ENCODE measurements at regions not wholly inside any gene's neighbourhood (a gene's known extent, or its start where the extent isn't known, plus 50 kb on each side); places are given as distances from the start of the nearest gene placed in this dataset.

GRCh38 chr1:29944253-29944905, 708.1 kb downstream of the PTPRU start:
- H3K4me1 ChIP-seq (ENCODE audit: control insufficient read depth in 1 of 2, insufficient read depth in 1 of 2, low read depth in 1 of 2, low read length in 1 of 2): no peaks in the 10 kb centered on the region
- peaks cover 11% of the 10 kb centered on the region for H3K27me3 ChIP-seq
- TF ChIP-seq, protein P1, sequence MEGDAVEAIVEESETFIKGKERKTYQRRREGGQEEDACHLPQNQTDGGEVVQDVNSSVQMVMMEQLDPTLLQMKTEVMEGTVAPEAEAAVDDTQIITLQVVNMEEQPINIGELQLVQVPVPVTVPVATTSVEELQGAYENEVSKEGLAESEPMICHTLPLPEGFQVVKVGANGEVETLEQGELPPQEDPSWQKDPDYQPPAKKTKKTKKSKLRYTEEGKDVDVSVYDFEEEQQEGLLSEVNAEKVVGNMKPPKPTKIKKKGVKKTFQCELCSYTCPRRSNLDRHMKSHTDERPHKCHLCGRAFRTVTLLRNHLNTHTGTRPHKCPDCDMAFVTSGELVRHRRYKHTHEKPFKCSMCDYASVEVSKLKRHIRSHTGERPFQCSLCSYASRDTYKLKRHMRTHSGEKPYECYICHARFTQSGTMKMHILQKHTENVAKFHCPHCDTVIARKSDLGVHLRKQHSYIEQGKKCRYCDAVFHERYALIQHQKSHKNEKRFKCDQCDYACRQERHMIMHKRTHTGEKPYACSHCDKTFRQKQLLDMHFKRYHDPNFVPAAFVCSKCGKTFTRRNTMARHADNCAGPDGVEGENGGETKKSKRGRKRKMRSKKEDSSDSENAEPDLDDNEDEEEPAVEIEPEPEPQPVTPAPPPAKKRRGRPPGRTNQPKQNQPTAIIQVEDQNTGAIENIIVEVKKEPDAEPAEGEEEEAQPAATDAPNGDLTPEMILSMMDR (IDR thresholded peaks at IDR 0.05): no peak
- no peak overlapping the region for H3K4me3 ChIP-seq (ENCODE audit: low read depth in 1 of 2, low read length in 1 of 2)
- no peak overlapping the region for H3K27ac ChIP-seq
- H3K36me3 ChIP-seq: no peaks in the 10 kb centered on the region
- no peaks in the 10 kb centered on the region for H3K9me3 ChIP-seq

GRCh38 chr1:29943034-29943433, 706.7 kb downstream of the PTPRU start:
- H3K4me1 ChIP-seq (ENCODE audit: control insufficient read depth in 1 of 2, insufficient read depth in 1 of 2, low read depth in 1 of 2, low read length in 1 of 2): no peaks in the 10 kb centered on the region
- H3K9me3 ChIP-seq: no peaks in the 10 kb centered on the region
- H3K36me3 ChIP-seq: no peaks in the 10 kb centered on the region
- no peak overlapping the region for H3K4me3 ChIP-seq (ENCODE audit: low read depth in 1 of 2, low read length in 1 of 2)
- H3K27me3 ChIP-seq: peaks cover 11% of the 10 kb centered on the region
- H3K27ac ChIP-seq: no peak overlapping the region
- TF ChIP-seq, protein P1 (IDR thresholded peaks at IDR 0.05): no peak

DNA sequence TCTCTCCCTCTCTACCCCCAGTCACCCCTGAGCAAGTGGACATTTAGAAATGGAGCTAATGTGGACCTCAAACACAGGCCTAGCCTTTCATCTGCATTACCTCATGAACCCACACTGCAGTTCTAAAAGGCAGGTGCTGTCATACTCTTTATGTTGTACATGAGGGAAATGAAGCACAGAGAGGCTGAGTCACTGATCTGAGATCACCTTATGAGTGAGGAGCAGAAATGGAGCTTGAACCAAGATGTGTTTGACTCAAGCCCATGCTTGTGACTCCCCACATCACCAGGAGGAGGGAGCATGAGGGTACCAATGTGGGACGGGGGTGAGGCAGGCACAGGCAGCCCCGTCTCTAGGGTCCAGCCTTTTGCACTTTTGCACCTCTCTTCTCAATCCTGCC, 702.8 kb downstream of the PTPRU start:
- no peak overlapping the region for H3K27ac ChIP-seq
- no peaks in the 10 kb centered on the region for H3K9me3 ChIP-seq
- H3K27me3 ChIP-seq: peaks cover 3% of the 10 kb centered on the region
- H3K4me1 ChIP-seq (ENCODE audit: control insufficient read depth in 1 of 2, insufficient read depth in 1 of 2, low read depth in 1 of 2, low read length in 1 of 2): no peaks in the 10 kb centered on the region
- no peak overlapping the region for H3K4me3 ChIP-seq (ENCODE audit: low read depth in 1 of 2, low read length in 1 of 2)
- H3K36me3 ChIP-seq: no peaks in the 10 kb centered on the region
- TF ChIP-seq, protein P1 (IDR thresholded peaks at IDR 0.05): no peak

- no peaks in the 10 kb centered on the region for H3K9me3 ChIP-seq
- H3K27ac ChIP-seq: no peak overlapping the region
- peaks cover 3% of the 10 kb centered on the region for H3K27me3 ChIP-seq
- H3K4me3 ChIP-seq (ENCODE audit: low read depth in 1 of 2, low read length in 1 of 2): no peak overlapping the region
- H3K36me3 ChIP-seq: no peaks in the 10 kb centered on the region
- H3K4me1 ChIP-seq (ENCODE audit: control insufficient read depth in 1 of 2, insufficient read depth in 1 of 2, low read depth in 1 of 2, low read length in 1 of 2): no peaks in the 10 kb centered on the region
- TF ChIP-seq, protein P1 (IDR thresholded peaks at IDR 0.05): no peak
Measured at GRCh38 chr1:29937356-29937755, 701.0 kb downstream of the PTPRU start.

DNA sequence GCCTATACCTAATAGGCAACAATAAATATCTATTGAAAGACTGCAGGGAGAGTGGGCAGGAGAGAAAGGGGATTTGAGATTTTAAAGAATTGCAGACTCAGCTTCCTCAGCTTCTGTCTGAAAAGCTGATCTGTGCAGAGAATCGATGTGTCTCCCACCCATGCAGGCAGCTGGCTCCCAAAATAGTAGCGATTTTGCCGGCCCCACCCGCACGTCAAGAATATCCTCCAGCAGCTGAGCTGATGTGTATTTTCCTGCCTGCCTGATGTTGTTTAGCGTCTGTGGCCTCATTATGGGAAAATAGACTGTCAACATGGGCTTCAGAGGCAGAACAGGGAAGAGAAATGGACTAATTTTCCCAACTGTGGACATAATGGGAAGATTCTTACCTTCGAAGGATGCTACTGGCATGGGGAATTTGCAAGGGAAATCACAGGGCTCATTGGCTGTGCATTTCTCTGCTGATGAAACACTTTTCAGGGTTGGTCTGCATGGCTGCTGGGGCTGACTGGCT, 699.8 kb downstream of the PTPRU start:
- Histone ChIP-seq H3K36me3 (no peaks in the 10 kb centered on the region), H3K27me3 (peaks cover 3% of the 10 kb centered on the region), H3K9me3 (no peaks in the 10 kb centered on the region), H3K4me1 (ENCODE audit: control insufficient read depth in 1 of 2, insufficient read depth in 1 of 2, low read depth in 1 of 2, low read length in 1 of 2) (no peaks in the 10 kb centered on the region), H3K27ac (no peak overlapping the region), H3K4me3 (ENCODE audit: low read depth in 1 of 2, low read length in 1 of 2) (no peak overlapping the region)
- TF ChIP-seq, protein P1 (IDR thresholded peaks at IDR 0.05): no peak
